Thoracic aorta (tissue), 2 donors: ENCODE measurements at regions not wholly inside any gene's neighbourhood (a gene's known extent, or its start where the extent isn't known, plus 50 kb on each side); places are given as distances from the start of the nearest gene placed in this dataset.

Experiments
- ATAC-seq: fragments of 150-250 bp; one replicate; pipeline ENCODE4 v1.8.0; 2017; ENCODE audit warnings: low read depth; ENCODE audit not compliant: insufficient number of reproducible peaks, low FRiP score
- DNase-seq: peaks from one replicate; pipeline ENCODE4 v3.0.0-alpha.2; 2020; ENCODE audit warnings: low spot score
- H3K27ac ChIP-seq, 2 donors: fragments of 200-600 bp; sonication (generic); 1 replicate in 1 of 2; 2 replicates in 1 of 2; pipeline ENCODE4 v1.5.1; 2016; ENCODE audit warnings: mild to moderate bottlenecking in 2 of 2, moderate library complexity in 2 of 2
- H3K27me3 ChIP-seq: fragments of 200-600 bp; sonication (generic); replicated peaks from 2 replicates; pipeline ENCODE4 v1.6.0; 2016; ENCODE audit warnings: mild to moderate bottlenecking; ENCODE audit not compliant: insufficient read depth
- H3K36me3 ChIP-seq: fragments of 200-600 bp; sonication (generic); one replicate; pipeline ENCODE4 v1.5.1; 2016
- H3K4me1 ChIP-seq, 2 donors: fragments of 200-600 bp; sonication (generic); 1 replicate in 1 of 2; 2 replicates in 1 of 2; pipeline versions ENCODE4 v1.5.1 to v1.6.0; 2016; ENCODE audit warnings: low read depth in 2 of 2, mild to moderate bottlenecking in 1 of 2; ENCODE audit not compliant: control insufficient read depth in 1 of 2
- H3K4me3 ChIP-seq: fragments of 200-600 bp; sonication (generic); 2 replicates; pipeline ENCODE4 v1.5.1; 2016; ENCODE audit warnings: mild to moderate bottlenecking
- H3K9me3 ChIP-seq: fragments of 200-600 bp; sonication (generic); 2 replicates; pipeline ENCODE4 v1.5.1; 2016
- TF ChIP-seq, protein P1 (sequence below): fragments of 200-600 bp; sonication (generic); IDR thresholded peaks from one replicate; pipeline ENCODE4 v1.5.1; 2019; ENCODE audit warnings: antibody characterized with exemption

DNA sequence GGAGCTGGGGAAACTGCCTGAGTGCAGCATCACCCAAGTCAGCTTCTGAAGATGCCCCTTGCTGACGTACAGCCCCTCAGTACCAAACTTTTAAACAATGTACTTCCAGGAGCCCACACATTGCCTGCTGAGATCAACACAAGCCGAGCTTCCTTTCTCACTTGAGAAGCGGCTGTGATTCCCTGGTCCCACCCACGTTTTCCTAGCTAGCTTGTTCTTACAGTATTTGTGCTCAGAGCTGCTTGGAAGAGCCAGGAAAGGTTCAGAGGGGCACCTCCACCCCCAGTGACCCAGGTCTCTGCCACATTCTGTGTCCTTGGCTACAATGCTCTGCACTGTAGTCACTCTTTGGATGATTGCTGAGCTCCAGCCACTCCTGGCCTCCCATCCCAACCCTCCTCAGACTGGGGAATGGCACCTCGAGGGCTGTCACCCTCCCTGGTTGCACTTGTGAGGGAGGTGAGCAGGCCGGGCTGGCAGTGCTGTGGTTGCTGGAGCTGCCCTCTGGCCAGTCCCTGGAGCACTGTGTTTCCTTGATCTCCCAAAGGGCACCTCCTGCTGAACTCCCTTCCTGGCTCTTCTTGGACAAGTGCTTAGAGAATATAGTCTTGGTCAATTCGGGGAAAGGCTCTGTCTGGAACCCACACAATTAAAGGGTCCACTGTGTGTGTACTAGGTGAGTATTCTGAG is 355.1 kb downstream of the AJAP1 start:
- no peaks in the 10 kb centered on the region for H3K4me1 ChIP-seq
- no peak overlapping the region for H3K27ac ChIP-seq
- H3K36me3 ChIP-seq = no peaks in the 10 kb centered on the region
- no peaks in the 10 kb centered on the region for H3K9me3 ChIP-seq
- H3K27me3 ChIP-seq = no peaks in the 10 kb centered on the region
- TF ChIP-seq, protein P1, sequence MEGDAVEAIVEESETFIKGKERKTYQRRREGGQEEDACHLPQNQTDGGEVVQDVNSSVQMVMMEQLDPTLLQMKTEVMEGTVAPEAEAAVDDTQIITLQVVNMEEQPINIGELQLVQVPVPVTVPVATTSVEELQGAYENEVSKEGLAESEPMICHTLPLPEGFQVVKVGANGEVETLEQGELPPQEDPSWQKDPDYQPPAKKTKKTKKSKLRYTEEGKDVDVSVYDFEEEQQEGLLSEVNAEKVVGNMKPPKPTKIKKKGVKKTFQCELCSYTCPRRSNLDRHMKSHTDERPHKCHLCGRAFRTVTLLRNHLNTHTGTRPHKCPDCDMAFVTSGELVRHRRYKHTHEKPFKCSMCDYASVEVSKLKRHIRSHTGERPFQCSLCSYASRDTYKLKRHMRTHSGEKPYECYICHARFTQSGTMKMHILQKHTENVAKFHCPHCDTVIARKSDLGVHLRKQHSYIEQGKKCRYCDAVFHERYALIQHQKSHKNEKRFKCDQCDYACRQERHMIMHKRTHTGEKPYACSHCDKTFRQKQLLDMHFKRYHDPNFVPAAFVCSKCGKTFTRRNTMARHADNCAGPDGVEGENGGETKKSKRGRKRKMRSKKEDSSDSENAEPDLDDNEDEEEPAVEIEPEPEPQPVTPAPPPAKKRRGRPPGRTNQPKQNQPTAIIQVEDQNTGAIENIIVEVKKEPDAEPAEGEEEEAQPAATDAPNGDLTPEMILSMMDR = no peak
- no peak overlapping the region for H3K4me3 ChIP-seq
- DNase-seq (no peak), ATAC-seq (no peak)

DNA sequence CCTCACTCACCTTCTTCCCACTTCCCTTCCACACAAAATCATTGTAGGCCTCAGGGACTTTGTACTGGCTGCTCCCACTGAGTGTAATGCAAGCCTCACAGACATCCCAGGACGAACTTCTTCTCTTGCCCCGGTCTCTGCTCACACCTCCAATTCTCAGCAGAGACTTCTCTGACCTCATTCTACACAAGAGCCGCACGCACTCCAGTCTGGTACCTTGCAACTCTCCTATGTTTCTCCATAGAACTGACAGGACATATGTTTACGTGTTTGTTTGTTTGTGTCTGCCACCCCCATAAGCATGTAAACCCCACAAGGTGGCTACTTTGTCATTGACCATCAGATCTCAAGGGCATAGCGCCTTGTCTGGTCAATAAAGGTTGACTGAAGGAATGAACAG is 350.8 kb downstream of the AJAP1 start:
- TF ChIP-seq, protein P1 = no peak
- Histone ChIP-seq H3K27me3 (no peaks in the 10 kb centered on the region), H3K4me1 (no peaks in the 10 kb centered on the region), H3K27ac (no peak overlapping the region), H3K4me3 (no peak overlapping the region), H3K36me3 (no peaks in the 10 kb centered on the region), H3K9me3 (no peaks in the 10 kb centered on the region)
- no peak for DNase-seq
- ATAC-seq = no peak

DNA sequence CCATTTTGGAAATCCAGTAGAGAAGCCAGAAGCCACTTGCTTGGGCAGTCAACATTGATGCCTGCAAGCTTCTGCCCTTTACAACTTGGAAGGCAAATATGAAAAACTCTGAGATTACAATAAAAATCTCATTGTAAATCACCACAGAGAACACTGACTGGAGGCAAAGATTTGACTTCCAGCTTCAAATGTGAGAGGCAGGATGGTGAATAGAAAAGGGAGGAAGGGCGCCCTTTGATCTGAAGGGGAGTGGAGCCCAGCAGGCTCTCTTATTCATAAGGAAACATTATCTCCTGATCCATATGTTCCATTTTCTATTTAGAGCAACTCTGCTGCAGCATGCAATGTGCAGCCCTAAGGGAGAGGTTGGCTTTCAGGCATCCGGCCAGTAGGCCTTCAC is 348.3 kb downstream of the AJAP1 start:
- Histone ChIP-seq H3K36me3 (no peaks in the 10 kb centered on the region), H3K9me3 (no peaks in the 10 kb centered on the region), H3K4me1 (no peaks in the 10 kb centered on the region), H3K4me3 (no peak overlapping the region), H3K27ac (no peak overlapping the region), H3K27me3 (no peaks in the 10 kb centered on the region)
- DNase-seq (no peak), ATAC-seq (no peak)
- TF ChIP-seq, protein P1 = no peak

DNA sequence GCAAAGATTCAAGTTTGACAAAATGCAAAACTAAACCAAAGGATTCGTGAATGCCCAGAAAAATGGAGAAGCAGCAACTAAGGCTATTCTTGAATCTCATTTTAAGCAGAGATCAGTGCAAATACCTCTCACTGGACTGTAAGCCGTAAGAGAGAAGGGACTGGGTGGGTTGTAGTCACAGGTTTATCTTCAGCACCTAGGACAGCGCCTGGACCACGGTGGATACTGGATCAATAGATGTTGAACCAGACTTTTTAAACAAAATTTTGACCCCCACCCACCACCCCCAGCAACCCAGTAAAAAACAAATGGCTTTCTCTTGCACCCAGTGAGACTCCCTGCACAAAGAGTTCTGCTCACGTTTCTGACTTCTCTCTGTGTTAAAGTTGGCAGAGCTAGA is 347.1 kb downstream of the AJAP1 start:
- Histone ChIP-seq H3K27me3 (no peaks in the 10 kb centered on the region), H3K36me3 (no peaks in the 10 kb centered on the region), H3K4me3 (no peak overlapping the region), H3K27ac (no peak overlapping the region), H3K9me3 (no peaks in the 10 kb centered on the region), H3K4me1 (no peaks in the 10 kb centered on the region)
- TF ChIP-seq, protein P1 = no peak
- ATAC-seq (no peak), DNase-seq (no peak)

DNA sequence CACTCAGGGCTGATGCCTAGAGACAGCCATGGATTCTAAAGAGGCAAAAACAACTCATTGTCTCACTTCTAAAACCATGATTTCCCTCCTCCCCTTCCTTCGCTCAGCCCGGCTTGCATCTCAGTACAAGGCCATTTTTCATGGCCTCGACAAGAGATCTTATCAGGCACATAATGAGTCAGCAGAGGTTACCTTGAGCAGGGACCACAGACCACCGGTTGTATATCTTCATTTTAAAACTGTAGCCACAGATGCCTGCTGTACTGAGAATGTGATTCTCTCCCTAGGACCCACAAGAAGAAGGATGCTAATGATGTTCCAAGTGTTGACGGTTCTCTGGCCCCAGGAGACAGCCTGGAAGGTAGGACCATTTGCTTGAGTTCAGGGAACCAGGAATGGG is 331.9 kb downstream of the AJAP1 start:
- no peaks in the 10 kb centered on the region for H3K4me1 ChIP-seq
- H3K9me3 ChIP-seq = no peaks in the 10 kb centered on the region
- no peaks in the 10 kb centered on the region for H3K36me3 ChIP-seq
- ATAC-seq (no peak), DNase-seq (no peak)
- TF ChIP-seq, protein P1 = no peak
- H3K27ac ChIP-seq = no peak overlapping the region
- H3K4me3 ChIP-seq = no peak overlapping the region
- H3K27me3 ChIP-seq = no peaks in the 10 kb centered on the region
